ENCODE measurements at regions not wholly inside any gene's neighbourhood (a gene's known extent, or its start where the extent isn't known, plus 50 kb on each side); places are given as distances from the start of the nearest gene placed in this dataset.

DNA sequence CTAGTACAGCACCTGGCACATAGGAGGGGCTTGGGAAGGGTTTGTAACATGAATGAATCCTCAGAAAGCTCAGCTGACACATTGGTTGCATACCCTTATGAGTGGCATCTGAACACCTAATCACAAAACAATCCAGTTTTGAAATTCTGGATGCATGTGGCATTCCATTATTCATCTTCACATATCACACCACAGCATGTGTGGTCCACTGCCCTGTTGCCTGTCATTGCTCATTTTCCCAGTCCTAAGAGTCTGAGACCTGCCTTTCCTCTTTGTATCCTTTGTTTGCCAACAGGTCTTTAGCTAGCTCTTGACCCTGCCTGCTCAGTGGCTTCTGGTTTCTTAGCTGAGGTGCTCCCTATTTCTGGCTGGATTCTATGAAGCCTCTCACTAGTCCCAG is 170.8 kb upstream of the ASIC2 start:
- Histone ChIP-seq H3K27me3 (no peaks in the 10 kb centered on the region), H3K36me3 (ENCODE audit: low read depth, missing control alignments) (no peaks in the 10 kb centered on the region), H3K27ac (no peak overlapping the region), H3K4me3 (no peak overlapping the region), H3K4me1 (no peaks in the 10 kb centered on the region), H3K9me3 (no peaks in the 10 kb centered on the region)
- TF ChIP-seq POLR2A (IDR thresholded peaks at IDR 0.05): no peak
- TF ChIP-seq, protein P1, sequence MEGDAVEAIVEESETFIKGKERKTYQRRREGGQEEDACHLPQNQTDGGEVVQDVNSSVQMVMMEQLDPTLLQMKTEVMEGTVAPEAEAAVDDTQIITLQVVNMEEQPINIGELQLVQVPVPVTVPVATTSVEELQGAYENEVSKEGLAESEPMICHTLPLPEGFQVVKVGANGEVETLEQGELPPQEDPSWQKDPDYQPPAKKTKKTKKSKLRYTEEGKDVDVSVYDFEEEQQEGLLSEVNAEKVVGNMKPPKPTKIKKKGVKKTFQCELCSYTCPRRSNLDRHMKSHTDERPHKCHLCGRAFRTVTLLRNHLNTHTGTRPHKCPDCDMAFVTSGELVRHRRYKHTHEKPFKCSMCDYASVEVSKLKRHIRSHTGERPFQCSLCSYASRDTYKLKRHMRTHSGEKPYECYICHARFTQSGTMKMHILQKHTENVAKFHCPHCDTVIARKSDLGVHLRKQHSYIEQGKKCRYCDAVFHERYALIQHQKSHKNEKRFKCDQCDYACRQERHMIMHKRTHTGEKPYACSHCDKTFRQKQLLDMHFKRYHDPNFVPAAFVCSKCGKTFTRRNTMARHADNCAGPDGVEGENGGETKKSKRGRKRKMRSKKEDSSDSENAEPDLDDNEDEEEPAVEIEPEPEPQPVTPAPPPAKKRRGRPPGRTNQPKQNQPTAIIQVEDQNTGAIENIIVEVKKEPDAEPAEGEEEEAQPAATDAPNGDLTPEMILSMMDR (IDR thresholded peaks at IDR 0.05): no peak
- intact Hi-C loops (cut with DNase I; ENCODE audit: low total_unique reads): no loop called here
- no peak for DNase-seq

- no peaks in the 10 kb centered on the region for H3K27me3 ChIP-seq
- H3K27ac ChIP-seq: no peak overlapping the region
- H3K4me1 ChIP-seq: no peaks in the 10 kb centered on the region
- no peaks in the 10 kb centered on the region for H3K36me3 ChIP-seq (ENCODE audit: low read depth, missing control alignments)
- TF ChIP-seq, protein P1 (IDR thresholded peaks at IDR 0.05): no peak
- no peak for TF ChIP-seq POLR2A (IDR thresholded peaks at IDR 0.05)
- DNase-seq: no peak
- H3K4me3 ChIP-seq: no peak overlapping the region
- intact Hi-C loops (cut with DNase I; ENCODE audit: low total_unique reads): no loop called here
- H3K9me3 ChIP-seq: no peaks in the 10 kb centered on the region
Measured at GRCh38 chr17:33464669-33465280, 171.7 kb upstream of the ASIC2 start.

DNA sequence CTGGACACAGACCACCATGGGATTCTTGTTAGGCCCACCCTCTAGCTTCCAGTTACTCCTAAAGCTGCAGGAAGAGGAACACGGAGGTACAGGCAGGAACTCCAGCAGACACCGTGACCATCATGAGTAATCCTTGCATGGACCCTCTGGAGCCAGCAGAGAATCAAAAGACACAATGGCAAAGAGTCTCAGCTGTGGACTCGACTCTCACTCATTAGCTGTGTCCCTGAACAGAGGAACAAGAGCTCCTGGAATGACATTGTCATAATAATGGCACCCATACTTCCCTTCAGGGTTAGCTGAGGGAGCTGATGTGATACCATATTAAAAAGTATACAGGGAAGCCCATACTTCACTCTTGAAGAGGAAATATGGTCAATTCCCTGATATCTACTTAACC is 176.3 kb upstream of the ASIC2 start:
- no peaks in the 10 kb centered on the region for H3K9me3 ChIP-seq
- TF ChIP-seq, protein P1 (IDR thresholded peaks at IDR 0.05): no peak
- TF ChIP-seq POLR2A (IDR thresholded peaks at IDR 0.05): no peak
- no peaks in the 10 kb centered on the region for H3K36me3 ChIP-seq (ENCODE audit: low read depth, missing control alignments)
- 63 to 83% methylated on average over 3 of the region's 3 CpGs for WGBS, 2 donors
- intact Hi-C loops (cut with DNase I; ENCODE audit: low total_unique reads): no loop called here
- H3K27me3 ChIP-seq: no peaks in the 10 kb centered on the region
- H3K27ac ChIP-seq: no peak overlapping the region
- DNase-seq: no peak
- H3K4me3 ChIP-seq: no peak overlapping the region
- no peaks in the 10 kb centered on the region for H3K4me1 ChIP-seq

DNA sequence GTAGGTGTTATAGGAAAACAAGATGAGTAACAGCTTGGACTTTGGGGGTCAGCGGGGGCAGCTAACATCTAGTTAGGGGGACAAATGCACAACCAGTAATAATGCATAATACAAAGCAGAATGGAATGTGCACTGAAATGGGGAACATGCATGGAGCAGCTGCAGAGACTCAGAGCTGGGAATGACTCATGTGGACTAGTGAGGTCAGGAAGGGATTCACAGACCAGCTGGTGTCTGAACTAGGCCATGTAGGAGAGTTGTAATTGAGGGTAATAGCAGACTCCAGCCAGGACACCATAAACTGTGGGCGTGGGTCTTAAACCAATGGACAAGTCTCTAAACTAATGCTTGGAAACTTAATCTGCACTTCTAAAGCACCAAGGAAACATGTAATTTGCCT is 176.8 kb upstream of the ASIC2 start:
- no peak for TF ChIP-seq POLR2A (IDR thresholded peaks at IDR 0.05)
- TF ChIP-seq, protein P1 (IDR thresholded peaks at IDR 0.05): no peak
- DNase-seq: no peak

GRCh38 chr17:33473061-33473460 is 180.0 kb upstream of the ASIC2 start:
- H3K4me3 ChIP-seq: no peak overlapping the region
- DNase-seq: no peak
- no peaks in the 10 kb centered on the region for H3K9me3 ChIP-seq
- 75 to 83% methylated on average over 3 of the region's 3 CpGs for WGBS, 2 donors
- H3K4me1 ChIP-seq: no peaks in the 10 kb centered on the region
- H3K27me3 ChIP-seq: no peaks in the 10 kb centered on the region
- TF ChIP-seq, protein P1 (IDR thresholded peaks at IDR 0.05): no peak
- no peak for TF ChIP-seq POLR2A (IDR thresholded peaks at IDR 0.05)
- intact Hi-C loops (cut with DNase I; ENCODE audit: low total_unique reads): no loop called here
- H3K27ac ChIP-seq: no peak overlapping the region
- H3K36me3 ChIP-seq (ENCODE audit: low read depth, missing control alignments): no peaks in the 10 kb centered on the region

More for the DNA sequence above, 176.8 kb upstream of the ASIC2 start:
- no peak overlapping the region for H3K4me3 ChIP-seq
- H3K9me3 ChIP-seq: no peaks in the 10 kb centered on the region
- H3K27ac ChIP-seq: no peak overlapping the region
- H3K27me3 ChIP-seq: no peaks in the 10 kb centered on the region
- 61 to 70% methylated on average over 2 of the region's 2 CpGs for WGBS, 2 donors
- intact Hi-C loops (cut with DNase I; ENCODE audit: low total_unique reads): no loop called here
- no peaks in the 10 kb centered on the region for H3K36me3 ChIP-seq (ENCODE audit: low read depth, missing control alignments)
- H3K4me1 ChIP-seq: no peaks in the 10 kb centered on the region

Data from testis (tissue), 2 donors.